Uterus (tissue), 2 donors: ENCODE measurements at regions not wholly inside any gene's neighbourhood (a gene's known extent, or its start where the extent isn't known, plus 50 kb on each side); places are given as distances from the start of the nearest gene placed in this dataset.

Experiments used
- CTCF ChIP-seq, 4 experiments: fragments of 200-600 bp in 2 of 4; fragments of 450-650 bp in 2 of 4; sonication (generic) in 2 of 4; IDR thresholded peaks; one replicate each; pipeline ENCODE4 v1.5.1; 2016 to 2019; ENCODE audit warnings: antibody characterized with exemption in 4 of 4, mild to moderate bottlenecking in 2 of 4, moderate library complexity in 1 of 4
- POLR2A ChIP-seq, 2 donors: fragments of 450-650 bp; IDR thresholded peaks; one replicate each; pipeline ENCODE4 v1.6.1; 2016; ENCODE audit warnings: antibody characterized with exemption in 2 of 2, mild to moderate bottlenecking in 1 of 2, moderate library complexity in 1 of 2

GRCh38 chr14:29410581-29410980, 517.1 kb downstream of the PRKD1 start:
- TF ChIP-seq CTCF (IDR thresholded peaks at IDR 0.05) (no peak), POLR2A (IDR thresholded peaks at IDR 0.05) (no peak)
